Progenitor cell of endocrine pancreas (in vitro differentiated cells): ENCODE measurements at regions not wholly inside any gene's neighbourhood (a gene's known extent, or its start where the extent isn't known, plus 50 kb on each side); places are given as distances from the start of the nearest gene placed in this dataset.
"Not testable (repeated sequence)": the region's sequence is repeated elsewhere in the genome, so short reads cannot be mapped to it uniquely, and the experiment has no call there.

ENCODE experiments used
- DNase-seq: peaks from one replicate; pipeline ENCODE4 v3.0.0; 2021; ENCODE audit warnings: low spot score; ENCODE audit not compliant: unreplicated experiment
- H3K27ac Mint-ChIP-seq: 2 replicates; pipeline ENCODE4 v1.8.0; 2021; ENCODE audit warnings: mild to moderate bottlenecking, moderate library complexity, mixed read lengths
- H3K27me3 Mint-ChIP-seq: 2 replicates; pipeline ENCODE4 v1.8.0; 2021; ENCODE audit warnings: mixed read lengths
- H3K36me3 Mint-ChIP-seq: 2 replicates; pipeline ENCODE4 v1.8.0; 2022; ENCODE audit warnings: mixed read lengths; ENCODE audit not compliant: insufficient read depth
- H3K4me1 Mint-ChIP-seq: 2 replicates; pipeline ENCODE4 v1.8.0; 2021; ENCODE audit warnings: low read depth, mixed read lengths
- H3K4me3 Mint-ChIP-seq: 2 replicates; pipeline ENCODE4 v1.8.0; 2021; ENCODE audit warnings: low read depth, mild to moderate bottlenecking, moderate library complexity, mixed read lengths
- H3K9me3 Mint-ChIP-seq: 2 replicates; pipeline ENCODE4 v1.8.0; 2021; ENCODE audit warnings: low read depth, mixed read lengths
- CTCF ChIP-seq: fragments of 200-600 bp; sonication (generic); IDR thresholded peaks from one replicate; pipeline ENCODE4 v1.5.0; 2021; ENCODE audit warnings: antibody characterized with exemption, mild to moderate bottlenecking; ENCODE audit not compliant: unreplicated experiment

DNA sequence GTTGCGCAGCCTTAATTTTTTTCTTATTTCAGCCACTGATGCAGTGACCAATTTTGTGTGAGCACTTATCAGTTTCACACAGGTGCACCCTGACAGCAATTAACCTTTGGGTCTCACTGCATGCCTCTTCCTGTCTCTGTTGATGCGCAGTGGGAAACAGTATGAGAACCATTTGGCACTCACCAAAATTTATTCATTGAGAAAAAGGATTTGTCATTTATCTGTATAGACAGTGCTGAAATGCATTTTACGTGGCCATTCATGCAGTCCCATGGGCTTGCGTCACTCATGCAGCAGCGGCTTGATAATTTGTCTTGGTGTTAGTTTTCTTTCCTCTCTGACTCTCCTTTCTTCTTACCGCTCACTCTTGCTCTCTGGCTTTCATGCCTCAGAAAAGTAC is 157.5 kb downstream of the C12orf75 start:
- no peak for DNase-seq
- H3K9me3 Mint-ChIP-seq: no peaks in the 10 kb centered on the region
- H3K4me1 Mint-ChIP-seq: no peaks in the 10 kb centered on the region
- TF ChIP-seq CTCF: no peak
- H3K27ac Mint-ChIP-seq: no peak overlapping the region
- no peaks in the 10 kb centered on the region for H3K36me3 Mint-ChIP-seq
- no peak overlapping the region for H3K4me3 Mint-ChIP-seq
- H3K27me3 Mint-ChIP-seq: no peaks in the 10 kb centered on the region

GRCh38 chr12:105492591-105493545 is 162.4 kb downstream of the C12orf75 start:
- peaks cover 16% of the 10 kb centered on the region for H3K9me3 Mint-ChIP-seq
- DNase-seq: no peak
- H3K27me3 Mint-ChIP-seq: no peaks in the 10 kb centered on the region
- H3K36me3 Mint-ChIP-seq: peaks cover 6% of the 10 kb centered on the region
- no peaks in the 10 kb centered on the region for H3K4me1 Mint-ChIP-seq
- TF ChIP-seq CTCF: no peak
- no peak overlapping the region for H3K27ac Mint-ChIP-seq
- H3K4me3 Mint-ChIP-seq: no peak overlapping the region

DNA sequence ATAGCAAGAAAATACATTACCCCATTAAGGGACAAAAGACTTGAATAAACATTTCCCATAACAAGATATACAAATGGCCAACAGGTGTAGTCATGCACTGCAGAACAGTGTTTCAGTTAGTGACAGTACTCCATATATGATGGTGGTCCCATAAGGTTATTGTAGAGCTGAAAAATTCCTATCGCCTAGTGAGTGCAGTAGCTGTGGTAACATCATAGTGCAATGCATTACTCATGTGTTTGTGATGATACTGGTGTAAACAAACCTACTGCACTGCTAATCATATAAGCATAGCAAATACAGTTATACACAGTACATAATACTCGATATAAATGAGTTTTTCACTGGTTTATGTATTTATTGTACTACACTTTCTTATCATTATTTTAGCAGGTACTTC is 168.7 kb downstream of the C12orf75 start:
- H3K36me3 Mint-ChIP-seq: peaks cover 15% of the 10 kb centered on the region
- DNase-seq: no peak
- H3K9me3 Mint-ChIP-seq: peaks cover 27% of the 10 kb centered on the region
- no peaks in the 10 kb centered on the region for H3K4me1 Mint-ChIP-seq
- TF ChIP-seq CTCF: no peak
- H3K27me3 Mint-ChIP-seq: no peaks in the 10 kb centered on the region
- H3K4me3 Mint-ChIP-seq: no peak overlapping the region
- H3K27ac Mint-ChIP-seq: no peak overlapping the region

- H3K4me3 Mint-ChIP-seq, DNase-seq, H3K27ac Mint-ChIP-seq, H3K27me3 Mint-ChIP-seq, H3K4me1 Mint-ChIP-seq: not testable (repeated sequence)
- Mint-ChIP-seq H3K36me3 (peaks cover 13% of the 10 kb centered on the region), H3K9me3 (peaks cover 17% of the 10 kb centered on the region)
These were observed 170.2 kb downstream of the C12orf75 start for GRCh38 chr12:105500676-105501075.

DNA sequence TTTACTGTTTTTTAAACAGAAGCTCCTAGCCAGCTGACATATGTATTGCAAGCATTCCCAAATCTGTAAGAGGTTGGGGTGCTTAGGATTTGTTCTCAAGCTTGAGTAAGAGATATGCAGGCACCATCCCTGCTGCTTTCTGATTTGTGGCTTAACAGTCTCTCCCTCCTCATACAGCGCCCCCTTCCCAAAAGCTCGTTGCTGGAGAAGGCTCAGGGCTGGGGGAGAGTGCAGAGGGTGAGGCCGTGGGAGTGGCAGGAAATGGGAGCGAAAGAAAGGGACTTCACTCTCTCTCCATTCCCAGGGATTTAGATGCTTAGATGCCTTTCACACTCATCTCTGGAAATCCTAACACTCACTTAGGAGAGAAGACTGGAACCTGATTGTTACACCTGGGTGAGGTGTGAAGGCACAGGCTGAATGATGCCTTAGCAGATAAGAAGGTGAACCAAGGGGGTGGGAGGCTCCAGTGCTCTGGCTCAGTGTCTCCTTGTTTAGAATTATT is 172.0 kb downstream of the C12orf75 start:
- no peak for DNase-seq
- H3K27ac Mint-ChIP-seq: no peak overlapping the region
- peaks cover 11% of the 10 kb centered on the region for H3K9me3 Mint-ChIP-seq
- no peaks in the 10 kb centered on the region for H3K4me1 Mint-ChIP-seq
- no peak for TF ChIP-seq CTCF
- no peak overlapping the region for H3K4me3 Mint-ChIP-seq
- H3K36me3 Mint-ChIP-seq: peaks cover 8% of the 10 kb centered on the region
- no peaks in the 10 kb centered on the region for H3K27me3 Mint-ChIP-seq

DNA sequence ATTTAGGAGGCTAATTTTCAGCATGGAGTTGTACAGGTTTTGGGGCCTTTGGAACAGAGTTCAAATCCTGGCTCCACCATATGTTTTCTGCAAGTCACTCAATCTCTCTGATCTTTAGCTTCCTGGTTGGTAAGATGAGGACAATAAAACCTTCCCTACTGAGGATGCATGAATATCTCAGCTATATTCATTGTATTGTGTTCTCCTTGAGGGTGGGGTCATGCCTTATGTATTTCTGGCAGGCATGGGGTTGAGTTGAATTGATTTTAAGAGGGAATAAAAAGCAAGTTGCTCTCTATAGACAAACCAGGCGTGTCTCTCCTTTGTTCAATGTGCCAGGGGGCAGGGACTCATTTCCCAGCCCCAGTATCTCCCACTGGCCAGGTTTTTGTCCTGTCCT is 173.1 kb downstream of the C12orf75 start:
- Mint-ChIP-seq H3K36me3 (peaks cover 6% of the 10 kb centered on the region), H3K27ac (no peak overlapping the region), H3K4me3 (no peak overlapping the region), H3K9me3 (peaks cover 6% of the 10 kb centered on the region), H3K4me1 (no peaks in the 10 kb centered on the region), H3K27me3 (no peaks in the 10 kb centered on the region)
- no peak for TF ChIP-seq CTCF
- no peak for DNase-seq
